B cell (primary cell): ENCODE measurements at regions not wholly inside any gene's neighbourhood (a gene's known extent, or its start where the extent isn't known, plus 50 kb on each side); places are given as distances from the start of the nearest gene placed in this dataset.

ENCODE experiments used
- ATAC-seq: fragments of 200-7000 bp; cut with Tn5 transposase; one replicate; pipeline ENCODE4 v1.10.0; 2021; ENCODE audit warnings: low read depth, mild to moderate bottlenecking, moderate number of reproducible peaks, moderate library complexity
- CTCF ChIA-PET: fragments of 350-600 bp; sonication (Branson Sonifier 250); formaldehyde crosslinking; loops from one replicate; lab custom pipeline; 2021; ENCODE audit warnings: antibody characterized with exemption, inconsistent platforms; lab: Charles Lee
- POLR2A ChIA-PET: fragments of 350-600 bp; sonication (Branson Sonifier 250); formaldehyde crosslinking; loops from one replicate; lab custom pipeline; 2021; ENCODE audit warnings: antibody characterized with exemption; lab: Charles Lee
- DNase-seq: peaks from one replicate; pipeline ENCODE4 v3.0.0; 2013
- H2AFZ ChIP-seq: 2 replicates; pipeline ENCODE4 v1.6.1; 2012; ENCODE audit warnings: mild to moderate bottlenecking, low read depth, low read length; ENCODE audit not compliant: insufficient read depth, poor library complexity, severe bottlenecking
- H3K27ac ChIP-seq, 2 donors: 1 replicate in 1 of 2; 2 replicates in 1 of 2; pipeline ENCODE4 v1.5.1; 2012 to 2013; ENCODE audit warnings: low read length in 2 of 2, mild to moderate bottlenecking in 2 of 2, moderate library complexity in 1 of 2
- H3K27me3 ChIP-seq, 4 experiments: fragments of 200-600 bp in 1 of 4; sonication (generic) in 1 of 4; replicated peaks in 1 of 4; 1 replicate in 2 of 4; 2 replicates in 2 of 4; pipeline versions ENCODE4 v1.6.1 to v1.7.0; 2013 to 2016; ENCODE audit warnings: low read length in 3 of 4, mild to moderate bottlenecking in 2 of 4, mixed read lengths in 1 of 4, moderate library complexity in 1 of 4; ENCODE audit not compliant: insufficient read depth in 4 of 4, control insufficient read depth in 3 of 4; ENCODE audit errors: control extremely low read depth in 1 of 4
- H3K36me3 ChIP-seq, 2 experiments: replicated peaks in 1 of 2; 1 replicate in 1 of 2; 2 replicates in 1 of 2; pipeline versions ENCODE4 v1.6.1 to v1.7.1; 2013; ENCODE audit warnings: low read length in 1 of 2; ENCODE audit not compliant: insufficient read depth in 2 of 2, control insufficient read depth in 1 of 2; ENCODE audit errors: control extremely low read depth in 1 of 2, extremely low read depth in 1 of 2
- H3K4me1 ChIP-seq, 2 donors: fragments of 200-600 bp in 1 of 2; sonication (generic) in 1 of 2; 1 replicate in 1 of 2; 2 replicates in 1 of 2; pipeline versions ENCODE4 v1.5.1 to v1.6.1; 2013 to 2017; ENCODE audit warnings: low read length in 2 of 2; ENCODE audit not compliant: control insufficient read depth in 2 of 2, insufficient read depth in 2 of 2
- H3K4me2 ChIP-seq: replicated peaks from 2 replicates; pipeline ENCODE3; 2012; ENCODE audit warnings: mild to moderate bottlenecking, low read depth, low read length; ENCODE audit not compliant: poor library complexity, severe bottlenecking
- H3K4me3 ChIP-seq, 5 experiments: fragments of 200-600 bp in 1 of 5; sonication (generic) in 1 of 5; 1 replicate in 3 of 5; 2 replicates in 2 of 5; pipeline versions ENCODE4 v1.5.1 to v1.7.0; 2011 to 2016; ENCODE audit warnings: low read length in 4 of 5, mild to moderate bottlenecking in 4 of 5, low read depth in 2 of 5, control low read depth in 1 of 5, moderate library complexity in 1 of 5; ENCODE audit not compliant: insufficient read depth in 1 of 5; ENCODE audit errors: control extremely low read depth in 1 of 5, extremely low read depth in 1 of 5
- H3K79me2 ChIP-seq: fragments of 200-600 bp; sonication (generic); one replicate; pipeline ENCODE4 v1.6.0; 2016; ENCODE audit warnings: low read length; ENCODE audit not compliant: control insufficient read depth, insufficient read depth
- H3K9ac ChIP-seq: fragments of 200-600 bp; sonication (generic); 2 replicates; pipeline ENCODE4 v1.6.1; 2017; ENCODE audit warnings: mild to moderate bottlenecking, low read length, moderate library complexity
- H3K9me3 ChIP-seq, 3 donors: one replicate each; pipeline versions ENCODE4 v1.6.1 to v1.7.1; 2013; ENCODE audit warnings: low read length in 2 of 3; ENCODE audit not compliant: control insufficient read depth in 2 of 3, insufficient read depth in 1 of 3; ENCODE audit errors: control extremely low read depth in 1 of 3
- H4K20me1 ChIP-seq: 2 replicates; pipeline ENCODE4 v1.6.0; 2012; ENCODE audit warnings: mild to moderate bottlenecking, low read length; ENCODE audit not compliant: insufficient read depth, control insufficient read depth, poor library complexity, severe bottlenecking
- H3K27ac Mint-ChIP-seq: one replicate; pipeline ENCODE4 v1.8.0; 2021; ENCODE audit warnings: mixed read lengths
- H3K27me3 Mint-ChIP-seq: one replicate; pipeline ENCODE4 v1.8.0; 2021; ENCODE audit warnings: mixed read lengths
- H3K4me1 Mint-ChIP-seq: one replicate; pipeline ENCODE4 v1.8.0; 2021; ENCODE audit warnings: mixed read lengths
- H3K4me3 Mint-ChIP-seq: one replicate; pipeline ENCODE4 v1.8.0; 2021; ENCODE audit warnings: mixed read lengths
- H3K9me3 Mint-ChIP-seq: one replicate; pipeline ENCODE4 v1.8.0; 2022; ENCODE audit warnings: mixed read lengths; ENCODE audit not compliant: insufficient read depth
- EZH2 ChIP-seq: IDR thresholded peaks from 2 replicates; pipeline ENCODE4 v1.6.1; 2012; ENCODE audit warnings: borderline replicate concordance, low read depth, mild to moderate bottlenecking, moderate library complexity, low read length; ENCODE audit not compliant: insufficient read depth, poor library complexity, severe bottlenecking
- WGBS: methylation state at CpG from one replicate; pipeline ENCODE4 v1.1.5; 2013; ENCODE audit warnings: missing lambda C conversion rate; ENCODE audit not compliant: insufficient coverage; 5-methylcytosine and 5-hydroxymethylcytosine counted together
- intact Hi-C: fragments of 100-400 bp; cut with micrococcal nuclease; formaldehyde crosslinking; loops from one replicate; pipeline ENCODE4 v1.10.0; 2022
- TF ChIP-seq, protein P1 (sequence below): fragments of 200-600 bp; IDR thresholded peaks from one replicate; pipeline ENCODE4 v1.8.0; 2022; ENCODE audit warnings: antibody characterized with exemption, mild to moderate bottlenecking

DNA sequence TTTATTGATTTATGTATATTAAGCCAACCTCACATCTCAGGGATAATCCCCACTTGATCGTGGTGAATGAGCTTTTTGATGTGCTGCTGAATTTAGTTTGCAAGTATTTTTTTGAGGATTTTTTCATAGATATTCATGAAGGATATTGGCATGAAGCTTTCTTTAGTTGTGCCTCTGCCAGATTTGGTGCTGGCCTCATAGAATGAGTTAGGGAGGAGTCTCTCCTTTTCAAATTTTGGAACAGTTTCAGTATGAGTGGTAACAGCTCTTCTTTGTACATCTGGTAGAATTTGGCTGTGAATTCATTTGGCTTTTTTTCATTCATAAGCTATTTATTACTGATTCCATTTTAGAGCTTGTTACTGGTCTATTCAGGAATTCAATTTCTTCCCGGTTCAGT is 197.2 kb upstream of the NDST4 start:
- Histone ChIP-seq H3K9ac (no peak overlapping the region), H3K27ac (no peak overlapping the region), H3K36me3 (no peaks in the 10 kb centered on the region), H3K4me2 (no peak overlapping the region), H4K20me1 (no peaks in the 10 kb centered on the region), H3K4me1 (no peaks in the 10 kb centered on the region), H3K9me3 (no peaks in the 10 kb centered on the region), H3K79me2 (no peaks in the 10 kb centered on the region), H3K27me3 (no peaks in the 10 kb centered on the region), H2AFZ (no peak overlapping the region), H3K4me3 (no peak overlapping the region)
- ChIA-PET POLR2A (no interaction called here), CTCF (no interaction called here)
- DNase-seq (no peak), ATAC-seq (no peak)
- intact Hi-C loops = no loop called here
- Mint-ChIP-seq H3K9me3 (no peaks in the 10 kb centered on the region), H3K4me1 (no peaks in the 10 kb centered on the region), H3K27ac (no peak overlapping the region), H3K27me3 (no peaks in the 10 kb centered on the region), H3K4me3 (no peak overlapping the region)
- TF ChIP-seq, protein P1, sequence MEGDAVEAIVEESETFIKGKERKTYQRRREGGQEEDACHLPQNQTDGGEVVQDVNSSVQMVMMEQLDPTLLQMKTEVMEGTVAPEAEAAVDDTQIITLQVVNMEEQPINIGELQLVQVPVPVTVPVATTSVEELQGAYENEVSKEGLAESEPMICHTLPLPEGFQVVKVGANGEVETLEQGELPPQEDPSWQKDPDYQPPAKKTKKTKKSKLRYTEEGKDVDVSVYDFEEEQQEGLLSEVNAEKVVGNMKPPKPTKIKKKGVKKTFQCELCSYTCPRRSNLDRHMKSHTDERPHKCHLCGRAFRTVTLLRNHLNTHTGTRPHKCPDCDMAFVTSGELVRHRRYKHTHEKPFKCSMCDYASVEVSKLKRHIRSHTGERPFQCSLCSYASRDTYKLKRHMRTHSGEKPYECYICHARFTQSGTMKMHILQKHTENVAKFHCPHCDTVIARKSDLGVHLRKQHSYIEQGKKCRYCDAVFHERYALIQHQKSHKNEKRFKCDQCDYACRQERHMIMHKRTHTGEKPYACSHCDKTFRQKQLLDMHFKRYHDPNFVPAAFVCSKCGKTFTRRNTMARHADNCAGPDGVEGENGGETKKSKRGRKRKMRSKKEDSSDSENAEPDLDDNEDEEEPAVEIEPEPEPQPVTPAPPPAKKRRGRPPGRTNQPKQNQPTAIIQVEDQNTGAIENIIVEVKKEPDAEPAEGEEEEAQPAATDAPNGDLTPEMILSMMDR = no peak
- TF ChIP-seq EZH2 = no peak
- WGBS = no CpG with 5 or more reads among the region's 2 CpGs

DNA sequence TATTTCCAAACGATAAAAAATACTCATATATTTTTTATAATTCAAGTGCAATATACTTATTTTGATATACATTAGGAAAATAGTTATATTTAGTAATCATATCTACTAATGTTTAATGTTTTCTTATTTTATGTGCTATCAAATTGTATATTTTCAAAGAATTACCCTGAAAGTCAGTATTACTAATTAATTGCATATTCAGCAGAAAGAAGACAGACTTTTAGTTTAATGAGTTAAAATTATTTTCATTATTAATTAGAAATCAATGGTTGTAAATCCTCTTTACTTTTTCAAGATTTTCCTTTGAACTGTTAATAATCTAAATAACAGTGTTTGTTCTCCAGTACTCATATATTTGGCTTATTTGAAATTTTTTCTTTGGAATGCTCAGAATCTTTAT is 181.3 kb upstream of the NDST4 start:
- no peak overlapping the region for H3K27ac Mint-ChIP-seq
- peaks cover 3% of the 10 kb centered on the region for H3K4me1 Mint-ChIP-seq
- Histone ChIP-seq H3K27ac (no peak overlapping the region), H3K9ac (no peak overlapping the region), H3K36me3 (no peaks in the 10 kb centered on the region), H3K27me3 (no peaks in the 10 kb centered on the region), H3K4me2 (no peak overlapping the region), H2AFZ (no peak overlapping the region), H3K79me2 (no peaks in the 10 kb centered on the region), H4K20me1 (no peaks in the 10 kb centered on the region), H3K9me3 (no peaks in the 10 kb centered on the region), H3K4me1 (no peaks in the 10 kb centered on the region), H3K4me3 (no peak overlapping the region)
- no peak overlapping the region for H3K4me3 Mint-ChIP-seq
- CTCF ChIA-PET = no interaction called here
- H3K27me3 Mint-ChIP-seq = no peaks in the 10 kb centered on the region
- intact Hi-C loops = no loop called here
- no peaks in the 10 kb centered on the region for H3K9me3 Mint-ChIP-seq
- TF ChIP-seq, protein P1 = no peak
- no peak for TF ChIP-seq EZH2
- no peak for DNase-seq
- ATAC-seq = no peak
- WGBS = no CpG with 5 or more reads among the region's 1 CpG
- POLR2A ChIA-PET = no interaction called here
